ENCODE measurements at regions not wholly inside any gene's neighbourhood (a gene's known extent, or its start where the extent isn't known, plus 50 kb on each side); places are given as distances from the start of the nearest gene placed in this dataset.

- no peak for ATAC-seq (ENCODE audit: insufficient read depth, low FRiP score)
- no peak for TF ChIP-seq CTCF (IDR thresholded peaks at IDR 0.05; ENCODE audit: control extremely low read depth, extremely low read depth)
- Histone ChIP-seq H3K9me3 (ENCODE audit: control insufficient read depth in 4 of 4, insufficient read depth in 3 of 4, low read length in 3 of 4) (no peaks in the 10 kb centered on the region), H3K27ac (ENCODE audit: low read depth in 1 of 2, low read length in 1 of 2) (no peak overlapping the region), H3K4me1 (ENCODE audit: control insufficient read depth in 5 of 5, insufficient read depth in 5 of 5, low read length in 5 of 5) (peaks cover 3 to 8% (median 5%) of the 10 kb centered on the region in 5 donors), H3K27me3 (ENCODE audit: control insufficient read depth in 3 of 3, insufficient read depth in 3 of 3, low read length in 2 of 3) (no peaks in the 10 kb centered on the region), H3K9ac (ENCODE audit: insufficient read depth in 1 of 2, low read length in 2 of 2) (no peak overlapping the region), H3K36me3 (ENCODE audit: control insufficient read depth in 4 of 4, insufficient read depth in 4 of 4, low read length in 4 of 4) (peaks cover 0 to 16% (median 7%) of the 10 kb centered on the region in 4 donors), H3K4me3 (no peak overlapping the region)
- 83 to 86% methylated on average over 7 of the region's 7 CpGs for WGBS, 2 donors
- no peak for DNase-seq
Observed at GRCh38 chr11:92770419-92770818, 199.0 kb upstream of the MTNR1B start.

- DNase-seq (no peak), ATAC-seq (ENCODE audit: insufficient read depth, low FRiP score) (no peak)
- H3K36me3 ChIP-seq (ENCODE audit: control insufficient read depth in 4 of 4, insufficient read depth in 4 of 4, low read length in 4 of 4), result peaks cover 0 to 16% (median 7%) of the 10 kb centered on the region in 4 donors
- no peak overlapping the region for H3K27ac ChIP-seq (ENCODE audit: low read depth in 1 of 2, low read length in 1 of 2)
- H3K4me1 ChIP-seq (ENCODE audit: control insufficient read depth in 5 of 5, insufficient read depth in 5 of 5, low read length in 5 of 5), result peaks cover under 1 to 5% (median 3%) of the 10 kb centered on the region in 5 donors
- no peaks in the 10 kb centered on the region for H3K27me3 ChIP-seq (ENCODE audit: control insufficient read depth in 3 of 3, insufficient read depth in 3 of 3, low read length in 2 of 3)
- no peak overlapping the region for H3K9ac ChIP-seq (ENCODE audit: insufficient read depth in 1 of 2, low read length in 2 of 2)
- H3K9me3 ChIP-seq (ENCODE audit: control insufficient read depth in 4 of 4, insufficient read depth in 3 of 4, low read length in 3 of 4), result no peaks in the 10 kb centered on the region
- 44 to 67% methylated on average over 9 of the region's 9 CpGs for WGBS, 2 donors
- H3K4me3 ChIP-seq, result no peak overlapping the region
- TF ChIP-seq CTCF (IDR thresholded peaks at IDR 0.05; ENCODE audit: control extremely low read depth, extremely low read depth), result no peak
Observed at GRCh38 chr11:92770981-92771380, 198.5 kb upstream of the MTNR1B start.

DNA sequence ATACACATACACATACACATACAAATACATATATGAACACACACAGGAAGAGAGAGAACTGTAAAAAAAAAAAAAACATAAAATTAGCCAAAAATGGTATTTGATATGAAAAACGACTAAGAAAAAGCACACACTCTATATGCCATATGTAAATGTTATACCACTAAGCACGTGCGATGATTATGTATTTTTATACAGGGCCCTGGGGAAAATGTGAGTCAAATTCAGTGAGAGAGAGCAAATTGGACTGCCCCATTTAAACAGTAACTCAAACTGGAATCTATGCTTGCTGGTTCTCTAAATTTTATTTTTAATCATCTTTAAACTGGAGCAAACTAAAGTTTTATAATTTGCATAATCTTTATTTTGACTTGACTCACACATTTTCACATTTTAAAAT is 197.8 kb upstream of the MTNR1B start:
- no peak for TF ChIP-seq CTCF (IDR thresholded peaks at IDR 0.05; ENCODE audit: control extremely low read depth, extremely low read depth)
- peaks cover 0 to 15% (median 5%) of the 10 kb centered on the region in 4 donors for H3K36me3 ChIP-seq (ENCODE audit: control insufficient read depth in 4 of 4, insufficient read depth in 4 of 4, low read length in 4 of 4)
- no peaks in the 10 kb centered on the region for H3K27me3 ChIP-seq (ENCODE audit: control insufficient read depth in 3 of 3, insufficient read depth in 3 of 3, low read length in 2 of 3)
- no peak overlapping the region for H3K4me3 ChIP-seq
- H3K9ac ChIP-seq (ENCODE audit: insufficient read depth in 1 of 2, low read length in 2 of 2), result no peak overlapping the region
- H3K4me1 ChIP-seq (ENCODE audit: control insufficient read depth in 5 of 5, insufficient read depth in 5 of 5, low read length in 5 of 5), result peaks cover 0 to 5% (median 0%) of the 10 kb centered on the region in 5 donors
- WGBS, 2 donors, result 89 to 93% methylated on average over 3 of the region's 3 CpGs
- ATAC-seq (ENCODE audit: insufficient read depth, low FRiP score) (no peak), DNase-seq (no peak)
- no peak overlapping the region for H3K27ac ChIP-seq (ENCODE audit: low read depth in 1 of 2, low read length in 1 of 2)
- no peaks in the 10 kb centered on the region for H3K9me3 ChIP-seq (ENCODE audit: control insufficient read depth in 4 of 4, insufficient read depth in 3 of 4, low read length in 3 of 4)

Data from lung (tissue), 11 donors.